H9 (cell line): ENCODE measurements at regions not wholly inside any gene's neighbourhood (a gene's known extent, or its start where the extent isn't known, plus 50 kb on each side); places are given as distances from the start of the nearest gene placed in this dataset.

Experiments
- DNase-seq: peaks from one replicate; pipeline ENCODE4 v3.0.0-alpha.2; 2017
- H2AFZ ChIP-seq: one replicate; pipeline ENCODE4 v1.6.1; 2013; ENCODE audit warnings: mild to moderate bottlenecking, low read length, control low read depth, moderate library complexity
- H2AK5ac ChIP-seq: 2 replicates; pipeline ENCODE4 v1.6.1; 2013; ENCODE audit warnings: low read length, control low read depth, mixed read lengths; ENCODE audit not compliant: insufficient read length
- H2BK120ac ChIP-seq: one replicate; pipeline ENCODE4 v1.6.1; 2013; ENCODE audit warnings: low read depth, mild to moderate bottlenecking, low read length, control low read depth, inconsistent platforms; ENCODE audit not compliant: poor library complexity, severe bottlenecking
- H2BK12ac ChIP-seq: 2 replicates; pipeline ENCODE4 v1.6.1; 2013; ENCODE audit warnings: low read length, control low read depth, mixed read lengths, low read depth; ENCODE audit not compliant: insufficient read length
- H2BK15ac ChIP-seq: 2 replicates; pipeline ENCODE4 v1.6.1; 2013; ENCODE audit warnings: low read depth, low read length, control low read depth
- H2BK20ac ChIP-seq: one replicate; pipeline ENCODE4 v1.6.1; 2013; ENCODE audit warnings: low read depth, mild to moderate bottlenecking, low read length, control low read depth, inconsistent platforms; ENCODE audit not compliant: poor library complexity, severe bottlenecking
- H2BK5ac ChIP-seq: 2 replicates; pipeline ENCODE4 v1.6.1; 2013; ENCODE audit warnings: low read length, control low read depth, mixed read lengths; ENCODE audit not compliant: insufficient read length
- H3K14ac ChIP-seq: 2 replicates; pipeline ENCODE4 v1.6.1; 2013; ENCODE audit warnings: low read length, control low read depth; ENCODE audit not compliant: insufficient read depth
- H3K18ac ChIP-seq: 2 replicates; pipeline ENCODE4 v1.6.1; 2013; ENCODE audit warnings: low read depth, mild to moderate bottlenecking, mixed read lengths, low read length, control low read depth; ENCODE audit not compliant: insufficient read length
- H3K23ac ChIP-seq: 2 replicates; pipeline ENCODE4 v1.6.1; 2013; ENCODE audit warnings: low read length, control low read depth, mixed read lengths, low read depth; ENCODE audit not compliant: insufficient read length
- H3K23me2 ChIP-seq: 2 replicates; pipeline ENCODE4 v1.6.1; 2013; ENCODE audit warnings: low read depth, mild to moderate bottlenecking, mixed read lengths, low read length, control low read depth; ENCODE audit not compliant: insufficient read length, poor library complexity, severe bottlenecking
- H3K27ac ChIP-seq: 2 replicates; pipeline ENCODE4 v1.5.1; 2013; ENCODE audit warnings: low read length, control low read depth, mixed read lengths, low read depth; ENCODE audit not compliant: insufficient read length
- H3K27me3 ChIP-seq: 2 replicates; pipeline ENCODE4 v1.6.1; 2013; ENCODE audit warnings: low read length, control low read depth, inconsistent platforms; ENCODE audit not compliant: insufficient read depth
- H3K4ac ChIP-seq: 2 replicates; pipeline ENCODE4 v1.6.1; 2013; ENCODE audit warnings: low read depth, mild to moderate bottlenecking, control low read depth, inconsistent platforms, low read length, moderate library complexity
- H3K4me1 ChIP-seq: 2 replicates; pipeline ENCODE4 v1.6.1; 2013; ENCODE audit warnings: low read length, control low read depth, inconsistent platforms; ENCODE audit not compliant: insufficient read depth
- H3K4me2 ChIP-seq: 2 replicates; pipeline ENCODE4 v1.6.1; 2013; ENCODE audit warnings: low read length, control low read depth, mixed read lengths; ENCODE audit not compliant: insufficient read length, insufficient read depth
- H3K56ac ChIP-seq: 2 replicates; pipeline ENCODE4 v1.6.1; 2013; ENCODE audit warnings: low read depth, mild to moderate bottlenecking, mixed read lengths, low read length, control low read depth; ENCODE audit not compliant: insufficient read length
- H3K79me1 ChIP-seq: 2 replicates; pipeline ENCODE4 v1.6.1; 2013; ENCODE audit warnings: low read depth, mild to moderate bottlenecking, moderate library complexity, low read length, control low read depth, inconsistent platforms; ENCODE audit not compliant: insufficient read depth, poor library complexity, severe bottlenecking
- H3K79me2 ChIP-seq: 2 replicates; pipeline ENCODE4 v1.6.1; 2013; ENCODE audit warnings: low read length, control low read depth, inconsistent platforms; ENCODE audit not compliant: insufficient read depth
- H3K9ac ChIP-seq: 2 replicates; pipeline ENCODE4 v1.6.1; 2013; ENCODE audit warnings: low read length, control low read depth, mixed read lengths; ENCODE audit not compliant: insufficient read length; ENCODE audit errors: extremely low read depth
- H3K9me3 ChIP-seq: one replicate; pipeline ENCODE4 v1.6.1; 2013; ENCODE audit warnings: low read depth, low read length, inconsistent platforms; ENCODE audit not compliant: control insufficient read depth
- H3T11ph ChIP-seq: one replicate; pipeline ENCODE4 v1.6.1; 2013; ENCODE audit warnings: mild to moderate bottlenecking, low read length, control low read depth, inconsistent platforms
- H4K20me1 ChIP-seq: one replicate; pipeline ENCODE4 v1.6.1; 2013; ENCODE audit not compliant: control insufficient read depth, insufficient read length, insufficient read depth
- H4K5ac ChIP-seq: 2 replicates; pipeline ENCODE4 v1.6.1; 2013; ENCODE audit warnings: low read depth, mild to moderate bottlenecking, mixed read lengths, low read length, control low read depth; ENCODE audit not compliant: insufficient read length
- H4K8ac ChIP-seq: replicated peaks from 2 replicates; pipeline ENCODE4 v1.6.1; 2013; ENCODE audit warnings: low read length, control low read depth, mixed read lengths, low read depth; ENCODE audit not compliant: insufficient read length
- H4K91ac ChIP-seq: 2 replicates; pipeline ENCODE4 v1.6.1; 2013; ENCODE audit warnings: low read depth, mild to moderate bottlenecking, moderate library complexity, mixed read lengths, low read length, control low read depth; ENCODE audit not compliant: insufficient read length
- H3K27ac Mint-ChIP-seq, 3 experiments: 2 replicates in 2 of 3; 3 replicates in 1 of 3; pipeline ENCODE4 v1.8.0; 2020 to 2021; ENCODE audit warnings: mixed read lengths in 3 of 3, mild to moderate bottlenecking in 1 of 3, moderate library complexity in 1 of 3
- H3K27me3 Mint-ChIP-seq: 2 replicates; pipeline ENCODE4 v1.8.0; 2021; ENCODE audit warnings: low read depth, mild to moderate bottlenecking, moderate library complexity, mixed read lengths
- H3K36me3 Mint-ChIP-seq, 3 experiments: 2 replicates in 2 of 3; 3 replicates in 1 of 3; pipeline ENCODE4 v1.8.0; 2020 to 2021; ENCODE audit warnings: low read depth in 3 of 3, mixed read lengths in 3 of 3; ENCODE audit not compliant: insufficient read depth in 1 of 3
- H3K4me1 Mint-ChIP-seq, 2 experiments: 2 replicates each; pipeline ENCODE4 v1.8.0; 2020; ENCODE audit warnings: mixed read lengths in 2 of 2
- H3K4me3 Mint-ChIP-seq, 2 experiments: 2 replicates in 1 of 2; 3 replicates in 1 of 2; pipeline ENCODE4 v1.8.0; 2020 to 2021; ENCODE audit warnings: mild to moderate bottlenecking in 2 of 2, mixed read lengths in 2 of 2, moderate library complexity in 1 of 2
- H3K9me3 Mint-ChIP-seq, 2 experiments: 2 replicates in 1 of 2; 3 replicates in 1 of 2; pipeline ENCODE4 v1.8.0; 2020; ENCODE audit warnings: mild to moderate bottlenecking in 2 of 2, mixed read lengths in 2 of 2, moderate library complexity in 1 of 2
- WGBS: extraction: QIAGEN DNeasy Blood & Tissue Kit; methylation state at CpG from one replicate; pipeline ENCODE4 v1.1.7; 2013; ENCODE audit warnings: missing lambda C conversion rate, low lambda C conversion rate, mixed read lengths; ENCODE audit not compliant: insufficient read length; ENCODE audit errors: extremely low coverage; 5-methylcytosine and 5-hydroxymethylcytosine counted together
- TF ChIP-seq, protein P1 (sequence below): fragments of 200-600 bp; sonication (generic); conservative IDR thresholded peaks from 3 replicates; pipeline ENCODE4 v1.8.0; 2021; ENCODE audit warnings: antibody characterized with exemption, mild to moderate bottlenecking

DNA sequence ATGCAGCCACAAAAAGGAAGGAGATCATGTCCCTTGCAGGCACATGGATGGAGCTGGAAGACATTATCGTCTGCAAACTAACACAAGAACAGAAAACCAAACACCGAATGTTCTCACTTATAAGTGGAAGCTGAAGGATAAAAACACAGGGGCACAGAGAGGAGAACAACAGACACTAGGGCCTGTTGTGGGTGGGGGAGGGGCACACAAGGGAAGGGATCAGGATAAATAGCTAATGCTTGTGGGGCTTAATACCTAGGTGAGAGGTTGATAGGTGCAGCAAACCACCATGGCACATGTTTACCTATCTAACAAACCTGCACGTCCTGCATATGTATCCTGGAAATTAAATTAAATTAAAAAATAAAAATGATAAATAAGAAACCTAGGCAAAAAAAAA lies 969.9 kb downstream of the TTLL7 start:
- no CpG with 5 or more reads among the region's 3 CpGs for WGBS
- Histone ChIP-seq H2BK12ac (no peak overlapping the region), H3K14ac (no peak overlapping the region), H2BK5ac (no peak overlapping the region), H2AK5ac (no peak overlapping the region), H4K8ac (no peak overlapping the region), H2BK15ac (no peak overlapping the region), H3K23ac (no peak overlapping the region), H3K27me3 (no peaks in the 10 kb centered on the region), H3K27ac (no peak overlapping the region), H4K91ac (no peak overlapping the region), H4K5ac (no peak overlapping the region), H3K4ac (no peak overlapping the region), H3K56ac (no peak overlapping the region), H3K79me2 (no peaks in the 10 kb centered on the region), H2BK20ac (no peak overlapping the region), H3K79me1 (peaks cover 3% of the 10 kb centered on the region), H2BK120ac (no peak overlapping the region), H2AFZ (no peak overlapping the region), H3K4me1 (peaks cover 2% of the 10 kb centered on the region; the same call in 1 of the 2 replicates), H3K9me3 (no peaks in the 10 kb centered on the region), H3K4me2 (no peak overlapping the region), H4K20me1 (no peaks in the 10 kb centered on the region), H3K23me2 (no peaks in the 10 kb centered on the region), H3T11ph (no peak overlapping the region), H3K18ac (no peak overlapping the region), H3K9ac (no peak overlapping the region)
- DNase-seq, result no peak
- Mint-ChIP-seq H3K4me1 (peaks cover 27 to 37% of the 10 kb centered on the region in 2 experiments), H3K27ac (no peak overlapping the region), H3K27me3 (no peaks in the 10 kb centered on the region), H3K36me3 (peaks cover 16 to 31% (median 31%) of the 10 kb centered on the region in 3 experiments), H3K9me3 (peaks cover 19 to 20% of the 10 kb centered on the region in 2 experiments), H3K4me3 (no peak overlapping the region)
- TF ChIP-seq, protein P1, sequence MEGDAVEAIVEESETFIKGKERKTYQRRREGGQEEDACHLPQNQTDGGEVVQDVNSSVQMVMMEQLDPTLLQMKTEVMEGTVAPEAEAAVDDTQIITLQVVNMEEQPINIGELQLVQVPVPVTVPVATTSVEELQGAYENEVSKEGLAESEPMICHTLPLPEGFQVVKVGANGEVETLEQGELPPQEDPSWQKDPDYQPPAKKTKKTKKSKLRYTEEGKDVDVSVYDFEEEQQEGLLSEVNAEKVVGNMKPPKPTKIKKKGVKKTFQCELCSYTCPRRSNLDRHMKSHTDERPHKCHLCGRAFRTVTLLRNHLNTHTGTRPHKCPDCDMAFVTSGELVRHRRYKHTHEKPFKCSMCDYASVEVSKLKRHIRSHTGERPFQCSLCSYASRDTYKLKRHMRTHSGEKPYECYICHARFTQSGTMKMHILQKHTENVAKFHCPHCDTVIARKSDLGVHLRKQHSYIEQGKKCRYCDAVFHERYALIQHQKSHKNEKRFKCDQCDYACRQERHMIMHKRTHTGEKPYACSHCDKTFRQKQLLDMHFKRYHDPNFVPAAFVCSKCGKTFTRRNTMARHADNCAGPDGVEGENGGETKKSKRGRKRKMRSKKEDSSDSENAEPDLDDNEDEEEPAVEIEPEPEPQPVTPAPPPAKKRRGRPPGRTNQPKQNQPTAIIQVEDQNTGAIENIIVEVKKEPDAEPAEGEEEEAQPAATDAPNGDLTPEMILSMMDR, result no peak
